Activated naive CD4-positive, alpha-beta T cell treated with anti-CD3 and anti-CD28 coated beads for 36 hours (primary cell): ENCODE measurements at regions not wholly inside any gene's neighbourhood (a gene's known extent, or its start where the extent isn't known, plus 50 kb on each side); places are given as distances from the start of the nearest gene placed in this dataset.

ENCODE experiments used
- CTCF ChIA-PET: fragments of 350-600 bp; sonication (Branson Sonifier 250); formaldehyde crosslinking; loops from one replicate; lab custom pipeline; 2021; ENCODE audit warnings: antibody characterized with exemption; lab: Charles Lee
- DNase-seq: peaks from one replicate; pipeline ENCODE4 v3.0.0-alpha.2; 2020
- H3K27ac Mint-ChIP-seq: one replicate; pipeline ENCODE4 v1.8.0; 2021; ENCODE audit warnings: mild to moderate bottlenecking, mixed read lengths
- H3K27me3 Mint-ChIP-seq: one replicate; pipeline ENCODE4 v1.8.0; 2021; ENCODE audit warnings: low read depth, mixed read lengths
- H3K36me3 Mint-ChIP-seq: one replicate; pipeline ENCODE4 v1.8.0; 2021; ENCODE audit warnings: low read depth, mixed read lengths
- H3K4me1 Mint-ChIP-seq: one replicate; pipeline ENCODE4 v1.8.0; 2021; ENCODE audit warnings: low read depth, mixed read lengths
- H3K4me3 Mint-ChIP-seq: one replicate; pipeline ENCODE4 v1.8.0; 2021; ENCODE audit warnings: mild to moderate bottlenecking, moderate library complexity, mixed read lengths
- H3K9me3 Mint-ChIP-seq: one replicate; pipeline ENCODE4 v1.8.0; 2021; ENCODE audit warnings: mixed read lengths
- intact Hi-C: fragments of 100-400 bp; cut with micrococcal nuclease; formaldehyde crosslinking; loops from one replicate; pipeline ENCODE4 v1.15.1; 2023

GRCh38 chr1:112040891-112041740 lies 51.6 kb upstream of the KCND3 start:
- no peak for DNase-seq
- intact Hi-C loops, result no loop called here
- Mint-ChIP-seq H3K9me3 (no peaks in the 10 kb centered on the region), H3K4me3 (no peak overlapping the region), H3K4me1 (no peaks in the 10 kb centered on the region), H3K27me3 (peaks cover 4% of the 10 kb centered on the region), H3K27ac (no peak overlapping the region), H3K36me3 (no peaks in the 10 kb centered on the region)
- CTCF ChIA-PET, result no interaction called here

- Mint-ChIP-seq H3K9me3 (no peaks in the 10 kb centered on the region), H3K27me3 (peaks cover 4% of the 10 kb centered on the region), H3K36me3 (no peaks in the 10 kb centered on the region), H3K4me3 (no peak overlapping the region), H3K4me1 (no peaks in the 10 kb centered on the region), H3K27ac (no peak overlapping the region)
- CTCF ChIA-PET, result no interaction called here
- no peak for DNase-seq
- intact Hi-C loops, result no loop called here
These were observed 54.4 kb upstream of the KCND3 start for GRCh38 chr1:112043901-112044300.

DNA sequence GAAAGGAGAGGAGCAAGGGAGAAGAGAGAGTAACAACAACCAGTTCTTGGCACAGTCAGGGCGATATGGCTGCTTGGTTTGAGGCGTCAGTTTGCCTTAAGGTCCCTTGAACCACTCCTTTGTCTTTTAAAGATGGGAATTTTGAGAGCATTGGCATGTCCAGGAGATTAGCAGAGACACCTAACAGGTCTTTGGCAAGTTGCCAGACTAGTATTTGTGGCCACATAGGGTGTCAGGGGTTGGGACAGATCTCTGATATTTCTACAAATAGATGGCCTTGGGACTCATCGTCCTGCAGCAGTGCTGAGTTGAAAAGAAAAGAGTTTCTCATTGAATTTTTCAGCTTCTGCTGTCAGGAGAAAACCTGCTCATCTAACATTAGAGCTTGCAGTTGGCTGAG lies 55.3 kb upstream of the KCND3 start:
- H3K27ac Mint-ChIP-seq, result no peak overlapping the region
- H3K4me1 Mint-ChIP-seq, result no peaks in the 10 kb centered on the region
- intact Hi-C loops, result no loop called here
- CTCF ChIA-PET, result no interaction called here
- no peaks in the 10 kb centered on the region for H3K9me3 Mint-ChIP-seq
- H3K4me3 Mint-ChIP-seq, result no peak overlapping the region
- H3K36me3 Mint-ChIP-seq, result no peaks in the 10 kb centered on the region
- no peak for DNase-seq
- H3K27me3 Mint-ChIP-seq, result peaks cover 4% of the 10 kb centered on the region

GRCh38 chr1:112046630-112047029 lies 57.2 kb upstream of the KCND3 start:
- CTCF ChIA-PET, result no interaction called here

DNA sequence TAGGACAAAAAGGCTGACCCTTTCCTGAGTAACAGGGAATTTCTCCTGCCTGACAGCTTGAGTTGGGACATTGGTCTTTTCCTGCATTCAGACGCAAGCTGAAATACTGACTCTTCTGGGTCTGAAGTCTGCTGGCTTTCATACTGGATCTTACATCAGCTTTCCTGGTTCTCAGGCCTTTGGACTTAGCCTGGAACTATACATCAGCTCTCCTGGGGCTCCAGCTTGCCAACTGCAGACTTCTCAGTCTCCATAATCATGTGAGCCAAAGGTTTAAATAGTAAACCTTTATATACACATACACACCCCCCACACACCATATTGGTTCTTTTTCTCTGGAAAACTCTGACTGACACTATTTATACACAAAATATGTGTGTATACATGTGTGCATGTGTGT lies 59.0 kb upstream of the KCND3 start:
- no peaks in the 10 kb centered on the region for H3K36me3 Mint-ChIP-seq
- no peaks in the 10 kb centered on the region for H3K4me1 Mint-ChIP-seq
- H3K4me3 Mint-ChIP-seq, result no peak overlapping the region
- no peak for DNase-seq
- CTCF ChIA-PET, result no interaction called here
- H3K27me3 Mint-ChIP-seq, result no peaks in the 10 kb centered on the region
- intact Hi-C loops, result no loop called here
- H3K27ac Mint-ChIP-seq, result no peak overlapping the region
- H3K9me3 Mint-ChIP-seq, result no peaks in the 10 kb centered on the region

More at GRCh38 chr1:112046630-112047029, 57.2 kb upstream of the KCND3 start:
- no peak overlapping the region for H3K4me3 Mint-ChIP-seq
- H3K27ac Mint-ChIP-seq, result no peak overlapping the region
- intact Hi-C loops, result no loop called here
- H3K4me1 Mint-ChIP-seq, result no peaks in the 10 kb centered on the region
- H3K27me3 Mint-ChIP-seq, result peaks cover 4% of the 10 kb centered on the region
- no peak for DNase-seq
- no peaks in the 10 kb centered on the region for H3K9me3 Mint-ChIP-seq
- no peaks in the 10 kb centered on the region for H3K36me3 Mint-ChIP-seq

DNA sequence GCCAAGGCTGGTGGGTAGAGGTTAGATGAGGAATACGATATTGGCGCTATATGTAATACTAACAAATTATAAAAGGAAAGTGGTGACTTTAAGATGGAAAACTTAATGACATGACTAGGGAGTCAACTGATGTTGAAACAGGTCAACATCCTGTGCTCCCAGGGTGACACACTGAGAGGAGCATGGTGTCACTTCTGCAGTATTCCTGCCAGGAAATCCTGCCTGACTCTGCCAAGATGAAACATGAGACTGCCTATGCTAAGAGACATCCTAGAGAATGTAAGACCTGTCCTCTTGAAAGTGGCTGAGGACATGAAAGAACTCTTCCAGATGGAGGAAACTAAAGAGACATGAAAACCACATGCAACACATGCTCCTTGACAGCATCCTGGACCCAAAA lies 65.0 kb upstream of the KCND3 start:
- Mint-ChIP-seq H3K9me3 (no peaks in the 10 kb centered on the region), H3K27ac (no peak overlapping the region), H3K4me1 (no peaks in the 10 kb centered on the region), H3K36me3 (no peaks in the 10 kb centered on the region), H3K4me3 (no peak overlapping the region), H3K27me3 (no peaks in the 10 kb centered on the region)
- CTCF ChIA-PET, result no interaction called here
- intact Hi-C loops, result no loop called here
- DNase-seq, result no peak

- Mint-ChIP-seq H3K36me3 (no peaks in the 10 kb centered on the region), H3K9me3 (no peaks in the 10 kb centered on the region), H3K4me1 (no peaks in the 10 kb centered on the region), H3K27ac (no peak overlapping the region), H3K27me3 (no peaks in the 10 kb centered on the region), H3K4me3 (no peak overlapping the region)
- no peak for DNase-seq
- CTCF ChIA-PET, result no interaction called here
- intact Hi-C loops, result no loop called here
These were observed 66.9 kb upstream of the KCND3 start for GRCh38 chr1:112056354-112056753.

DNA sequence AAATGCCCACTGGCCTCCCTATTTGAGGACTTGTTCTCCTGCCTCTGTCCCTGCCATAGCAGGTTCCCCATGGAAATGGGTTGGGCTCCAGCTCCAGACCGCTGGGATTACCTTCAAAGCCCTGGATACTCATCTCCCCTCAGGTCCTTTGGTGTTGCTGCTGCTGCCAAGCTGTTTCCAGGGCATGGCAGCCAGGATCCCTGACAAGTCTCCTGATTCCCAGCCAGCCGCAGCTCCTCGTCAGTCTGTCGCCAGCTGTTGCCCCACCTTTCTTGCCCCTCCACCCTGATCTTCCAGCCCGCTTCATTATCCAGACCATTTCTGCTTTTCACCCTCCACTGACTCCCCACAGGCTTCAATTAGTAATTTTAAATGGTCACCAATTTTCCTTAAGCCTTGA lies 68.3 kb upstream of the KCND3 start:
- Mint-ChIP-seq H3K27ac (no peak overlapping the region), H3K4me1 (no peaks in the 10 kb centered on the region), H3K36me3 (no peaks in the 10 kb centered on the region), H3K9me3 (no peaks in the 10 kb centered on the region), H3K4me3 (no peak overlapping the region), H3K27me3 (no peaks in the 10 kb centered on the region)
- DNase-seq, result no peak
- CTCF ChIA-PET, result interaction anchor here (1.1 kb wide), 1 partner anchor 154 kb away, joined by 3 read pairs; no protein-coding TSS in a partner anchor
- intact Hi-C loops, result no loop called here

GRCh38 chr1:112058815-112059450 lies 69.5 kb upstream of the KCND3 start:
- no peaks in the 10 kb centered on the region for H3K9me3 Mint-ChIP-seq
- H3K27ac Mint-ChIP-seq, result no peak overlapping the region
- H3K36me3 Mint-ChIP-seq, result no peaks in the 10 kb centered on the region
- no peak overlapping the region for H3K4me3 Mint-ChIP-seq
- CTCF ChIA-PET, result no interaction called here
- DNase-seq, result no peak
- no peaks in the 10 kb centered on the region for H3K4me1 Mint-ChIP-seq
- intact Hi-C loops, result no loop called here
- H3K27me3 Mint-ChIP-seq, result peaks cover 2% of the 10 kb centered on the region

GRCh38 chr1:112059679-112060078 lies 70.2 kb upstream of the KCND3 start:
- Mint-ChIP-seq H3K4me1 (no peaks in the 10 kb centered on the region), H3K27ac (no peak overlapping the region), H3K36me3 (no peaks in the 10 kb centered on the region), H3K9me3 (no peaks in the 10 kb centered on the region), H3K4me3 (no peak overlapping the region), H3K27me3 (peaks cover 4% of the 10 kb centered on the region)
- DNase-seq, result no peak
- intact Hi-C loops, result no loop called here
- CTCF ChIA-PET, result no interaction called here

GRCh38 chr1:112060261-112060660 lies 70.8 kb upstream of the KCND3 start:
- Mint-ChIP-seq H3K9me3 (no peaks in the 10 kb centered on the region), H3K4me3 (no peak overlapping the region), H3K36me3 (no peaks in the 10 kb centered on the region)

DNA sequence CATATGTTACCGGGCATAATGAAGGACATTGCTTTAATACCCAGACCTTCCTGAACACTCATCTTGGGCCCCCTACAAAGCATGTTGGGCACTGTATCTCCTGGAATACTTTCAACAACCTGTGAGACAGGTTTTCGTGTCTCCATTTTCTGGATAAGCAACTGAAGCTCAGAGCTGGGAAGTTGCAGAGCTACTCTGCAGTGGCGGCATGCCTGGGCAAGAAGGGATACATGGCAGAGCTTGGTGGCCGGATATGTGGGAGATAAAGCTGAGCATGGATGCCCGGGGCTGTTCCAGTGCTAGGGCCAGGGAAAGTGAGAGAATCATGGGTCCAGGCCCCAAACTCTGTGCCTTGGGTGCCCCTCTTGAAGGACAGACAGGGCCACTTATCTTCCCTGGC lies 71.6 kb upstream of the KCND3 start:
- H3K4me3 Mint-ChIP-seq, result no peak overlapping the region
- no peak overlapping the region for H3K27ac Mint-ChIP-seq
- no peaks in the 10 kb centered on the region for H3K36me3 Mint-ChIP-seq
- CTCF ChIA-PET, result interaction anchor here (1.1 kb wide), 1 partner anchor 9 kb away, joined by 4 read pairs; no protein-coding TSS in a partner anchor
- H3K27me3 Mint-ChIP-seq, result peaks cover 4% of the 10 kb centered on the region
- intact Hi-C loops, result no loop called here
- no peaks in the 10 kb centered on the region for H3K9me3 Mint-ChIP-seq
- no peaks in the 10 kb centered on the region for H3K4me1 Mint-ChIP-seq
- no peak for DNase-seq

More at GRCh38 chr1:112060261-112060660, 70.8 kb upstream of the KCND3 start:
- intact Hi-C loops, result no loop called here
- CTCF ChIA-PET, result no interaction called here
- H3K27ac Mint-ChIP-seq, result no peak overlapping the region
- DNase-seq, result no peak
- peaks cover 4% of the 10 kb centered on the region for H3K27me3 Mint-ChIP-seq
- no peaks in the 10 kb centered on the region for H3K4me1 Mint-ChIP-seq

- CTCF ChIA-PET, result interaction anchor here (1.1 kb wide), 1 partner anchor 8 kb away, joined by 4 read pairs; no protein-coding TSS in a partner anchor
- Mint-ChIP-seq H3K27ac (peak overlapping the region; percentile 34), H3K4me3 (no peak overlapping the region), H3K9me3 (no peaks in the 10 kb centered on the region), H3K27me3 (peaks cover 7% of the 10 kb centered on the region), H3K4me1 (no peaks in the 10 kb centered on the region), H3K36me3 (no peaks in the 10 kb centered on the region)
- DNase-seq, result no peak
- intact Hi-C loops, result no loop called here
These were observed 72.4 kb upstream of the KCND3 start for GRCh38 chr1:112061901-112062320.
